ENCODE measurements at regions not wholly inside any gene's neighbourhood (a gene's known extent, or its start where the extent isn't known, plus 50 kb on each side); places are given as distances from the start of the nearest gene placed in this dataset.

DNA sequence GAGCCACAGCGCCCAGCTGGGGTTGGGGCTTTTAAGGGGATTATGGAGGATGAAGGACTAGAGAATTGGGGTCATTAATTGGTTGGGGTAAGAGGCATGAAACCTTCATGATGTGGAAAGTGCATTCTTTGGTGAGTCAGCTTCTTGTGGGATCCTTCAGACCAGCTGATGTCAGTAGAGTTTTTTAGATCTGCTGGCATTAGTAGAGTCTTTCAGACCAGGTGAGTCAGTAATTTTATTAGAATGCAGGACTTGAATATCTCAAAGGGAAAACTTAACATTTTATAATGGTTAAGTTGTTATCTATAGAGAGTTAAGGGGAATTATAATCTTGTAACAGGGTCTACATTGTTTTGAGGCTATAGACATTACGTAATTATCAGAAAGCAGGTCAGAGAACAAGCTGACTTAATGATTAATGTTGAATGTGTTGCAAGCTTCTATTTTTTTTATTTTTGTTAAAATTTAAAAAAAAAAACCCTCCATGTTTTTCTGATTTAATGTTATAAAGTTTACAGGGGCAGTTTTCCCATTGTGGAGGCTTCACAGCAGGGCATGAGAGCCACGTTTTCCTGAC, 160.9 kb upstream of the FMN2 start:
- H3K4me1 ChIP-seq = no peaks in the 10 kb centered on the region
- H3K27me3 ChIP-seq = no peaks in the 10 kb centered on the region
- ATAC-seq = no peak
- no peaks in the 10 kb centered on the region for H3K9me3 ChIP-seq
- no peak for DNase-seq
- H3K36me3 ChIP-seq = no peaks in the 10 kb centered on the region
- in situ Hi-C loops (cut with MboI; ENCODE audit: low sequenced_read_pairs in 4 of 4) (no loop called here), intact Hi-C loops (cut with DNase I; ENCODE audit: low total_unique reads) (no loop called here)
- H3K4me3 ChIP-seq = no peak overlapping the region
- H3K27ac ChIP-seq = no peak overlapping the region
- TF ChIP-seq, protein P1, sequence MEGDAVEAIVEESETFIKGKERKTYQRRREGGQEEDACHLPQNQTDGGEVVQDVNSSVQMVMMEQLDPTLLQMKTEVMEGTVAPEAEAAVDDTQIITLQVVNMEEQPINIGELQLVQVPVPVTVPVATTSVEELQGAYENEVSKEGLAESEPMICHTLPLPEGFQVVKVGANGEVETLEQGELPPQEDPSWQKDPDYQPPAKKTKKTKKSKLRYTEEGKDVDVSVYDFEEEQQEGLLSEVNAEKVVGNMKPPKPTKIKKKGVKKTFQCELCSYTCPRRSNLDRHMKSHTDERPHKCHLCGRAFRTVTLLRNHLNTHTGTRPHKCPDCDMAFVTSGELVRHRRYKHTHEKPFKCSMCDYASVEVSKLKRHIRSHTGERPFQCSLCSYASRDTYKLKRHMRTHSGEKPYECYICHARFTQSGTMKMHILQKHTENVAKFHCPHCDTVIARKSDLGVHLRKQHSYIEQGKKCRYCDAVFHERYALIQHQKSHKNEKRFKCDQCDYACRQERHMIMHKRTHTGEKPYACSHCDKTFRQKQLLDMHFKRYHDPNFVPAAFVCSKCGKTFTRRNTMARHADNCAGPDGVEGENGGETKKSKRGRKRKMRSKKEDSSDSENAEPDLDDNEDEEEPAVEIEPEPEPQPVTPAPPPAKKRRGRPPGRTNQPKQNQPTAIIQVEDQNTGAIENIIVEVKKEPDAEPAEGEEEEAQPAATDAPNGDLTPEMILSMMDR (IDR thresholded peaks at IDR 0.05 in 4 of 5, conservative IDR thresholded peaks at IDR 0.05 in 1 of 5) = no peak
- no peak for TF ChIP-seq POLR2A (IDR thresholded peaks at IDR 0.05)

DNA sequence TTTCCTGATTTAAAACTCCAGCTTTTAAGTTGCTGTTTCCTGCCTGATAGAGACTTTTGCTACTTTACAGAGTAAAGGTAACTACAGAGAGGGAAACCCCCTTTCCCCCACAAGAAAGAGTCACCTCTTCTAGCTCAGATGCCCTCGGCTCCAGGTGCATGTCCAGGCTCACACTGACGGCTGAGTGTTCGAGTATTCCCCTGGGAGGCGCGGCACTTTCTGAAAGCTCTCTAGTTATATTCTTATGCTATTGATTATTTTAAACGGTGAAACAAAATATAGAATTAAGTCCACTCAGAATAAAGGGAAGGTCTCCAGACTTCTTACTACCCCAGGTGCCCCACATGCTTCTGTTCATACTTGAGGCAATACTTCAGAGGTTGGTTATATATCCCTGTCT, 160.3 kb upstream of the FMN2 start:
- no peaks in the 10 kb centered on the region for H3K4me1 ChIP-seq
- no peak overlapping the region for H3K27ac ChIP-seq
- H3K27me3 ChIP-seq = no peaks in the 10 kb centered on the region
- H3K9me3 ChIP-seq = no peaks in the 10 kb centered on the region
- ATAC-seq (no peak), DNase-seq (no peak)
- TF ChIP-seq POLR2A (IDR thresholded peaks at IDR 0.05) = no peak
- TF ChIP-seq, protein P1 (IDR thresholded peaks at IDR 0.05 in 4 of 5, conservative IDR thresholded peaks at IDR 0.05 in 1 of 5) = no peak
- H3K4me3 ChIP-seq = no peak overlapping the region
- in situ Hi-C loops (cut with MboI; ENCODE audit: low sequenced_read_pairs in 4 of 4) = no loop called here
- intact Hi-C loops (cut with DNase I; ENCODE audit: low total_unique reads) = no loop called here
- no peaks in the 10 kb centered on the region for H3K36me3 ChIP-seq

DNA sequence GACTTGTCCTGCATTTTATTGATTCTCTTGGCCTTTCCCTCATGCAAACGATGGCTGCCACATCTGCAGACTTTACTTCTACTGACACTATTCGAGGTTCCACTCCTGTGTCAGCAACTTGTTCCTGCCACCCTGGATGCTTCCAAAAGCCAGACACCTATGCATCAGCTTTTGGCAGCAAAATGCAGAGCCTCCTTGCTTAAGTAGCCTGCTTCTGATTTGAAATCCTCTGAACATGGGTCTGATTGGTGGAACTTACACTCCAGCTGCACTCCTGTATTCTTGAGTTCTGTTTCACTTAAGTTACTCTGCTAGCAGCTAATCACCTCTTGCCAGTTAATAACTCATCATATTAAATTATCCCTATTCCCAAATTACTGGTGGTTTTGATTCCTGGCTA, 152.1 kb upstream of the FMN2 start:
- ATAC-seq (no peak), DNase-seq (no peak)
- in situ Hi-C loops (cut with MboI; ENCODE audit: low sequenced_read_pairs in 4 of 4) = no loop called here
- no peaks in the 10 kb centered on the region for H3K4me1 ChIP-seq
- no peak for TF ChIP-seq POLR2A (IDR thresholded peaks at IDR 0.05)
- TF ChIP-seq, protein P1 (IDR thresholded peaks at IDR 0.05 in 4 of 5, conservative IDR thresholded peaks at IDR 0.05 in 1 of 5) = no peak
- H3K27ac ChIP-seq = no peak overlapping the region
- H3K9me3 ChIP-seq = no peaks in the 10 kb centered on the region
- intact Hi-C loops (cut with DNase I; ENCODE audit: low total_unique reads) = no loop called here
- no peaks in the 10 kb centered on the region for H3K36me3 ChIP-seq
- no peaks in the 10 kb centered on the region for H3K27me3 ChIP-seq
- H3K4me3 ChIP-seq = no peak overlapping the region

DNA sequence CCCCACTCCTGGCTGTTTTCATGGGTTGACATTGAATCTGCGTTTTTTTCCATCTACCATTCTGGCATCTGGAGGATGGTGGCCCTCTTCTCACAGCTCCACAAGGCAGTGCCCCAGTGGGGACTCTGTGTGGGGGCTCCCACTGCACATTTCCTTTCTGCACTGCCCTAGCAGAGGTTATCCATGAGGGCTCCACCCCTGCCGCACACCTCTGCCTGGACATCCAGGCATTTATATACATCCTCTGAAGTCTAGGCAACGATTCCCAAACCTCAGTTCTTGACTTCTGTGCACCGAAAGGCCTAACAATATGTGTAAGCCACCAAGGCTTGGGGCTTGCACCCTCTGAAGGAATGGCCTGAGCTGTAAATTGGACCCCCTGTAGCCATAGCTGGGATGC, 147.9 kb upstream of the FMN2 start:
- in situ Hi-C loops (cut with MboI; ENCODE audit: low sequenced_read_pairs in 4 of 4) (no loop called here), intact Hi-C loops (cut with DNase I; ENCODE audit: low total_unique reads) (no loop called here)
- H3K36me3 ChIP-seq = no peaks in the 10 kb centered on the region
- ATAC-seq = no peak
- TF ChIP-seq POLR2A (IDR thresholded peaks at IDR 0.05) = no peak
- TF ChIP-seq, protein P1 (IDR thresholded peaks at IDR 0.05 in 4 of 5, conservative IDR thresholded peaks at IDR 0.05 in 1 of 5) = no peak
- no peak overlapping the region for H3K27ac ChIP-seq
- no peak for DNase-seq
- H3K4me1 ChIP-seq = no peaks in the 10 kb centered on the region
- H3K9me3 ChIP-seq = no peaks in the 10 kb centered on the region
- no peaks in the 10 kb centered on the region for H3K27me3 ChIP-seq
- H3K4me3 ChIP-seq = no peak overlapping the region

DNA sequence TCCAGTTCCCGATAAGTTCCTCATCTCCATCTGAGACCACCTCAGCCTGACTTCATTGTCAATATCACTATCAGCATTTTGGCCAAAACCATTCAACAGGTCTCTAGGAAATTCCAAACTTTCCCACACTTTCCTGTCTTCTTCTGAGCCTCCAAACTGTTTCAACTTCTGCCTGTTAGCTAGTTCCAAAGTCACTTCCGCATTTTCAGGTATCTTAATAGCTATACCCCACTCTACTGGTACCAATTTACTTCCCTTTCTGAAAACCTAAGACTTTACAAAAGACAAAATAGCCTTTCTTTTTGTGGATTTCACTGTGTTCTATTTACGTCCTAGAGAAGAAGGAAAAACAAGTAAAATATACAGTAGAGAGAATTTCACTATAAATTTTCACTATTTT, 147.0 kb upstream of the FMN2 start:
- Histone ChIP-seq H3K27ac (no peak overlapping the region), H3K27me3 (no peaks in the 10 kb centered on the region), H3K9me3 (no peaks in the 10 kb centered on the region), H3K36me3 (no peaks in the 10 kb centered on the region), H3K4me1 (no peaks in the 10 kb centered on the region), H3K4me3 (no peak overlapping the region)
- DNase-seq (no peak), ATAC-seq (no peak)
- no peak for TF ChIP-seq POLR2A (IDR thresholded peaks at IDR 0.05)
- TF ChIP-seq, protein P1 (IDR thresholded peaks at IDR 0.05 in 4 of 5, conservative IDR thresholded peaks at IDR 0.05 in 1 of 5) = no peak
- in situ Hi-C loops (cut with MboI; ENCODE audit: low sequenced_read_pairs in 4 of 4) = no loop called here
- intact Hi-C loops (cut with DNase I; ENCODE audit: low total_unique reads) = no loop called here

All from gastrocnemius medialis (tissue), 4 donors.